Ecto neural progenitor cell (in vitro differentiated cells): ENCODE measurements at regions not wholly inside any gene's neighbourhood (a gene's known extent, or its start where the extent isn't known, plus 50 kb on each side); places are given as distances from the start of the nearest gene placed in this dataset.
"Not testable (repeated sequence)": the region's sequence is repeated elsewhere in the genome, so short reads cannot be mapped to it uniquely, and the experiment has no call there.

ENCODE experiments used
- DNase-seq: peaks from one replicate; pipeline ENCODE4 v3.0.0-alpha.2; 2018; ENCODE audit warnings: low spot score

GRCh38 chrX:10965174-10965798 is 145.8 kb upstream of the HCCS start:
- DNase-seq = no peak

GRCh38 chrX:10966057-10966456 is 145.1 kb upstream of the HCCS start:
- no peak for DNase-seq

- DNase-seq = no peak
Observed at GRCh38 chrX:10971176-10971575, 140.0 kb upstream of the HCCS start.

- no peak for DNase-seq
Observed at GRCh38 chrX:10971759-10972158, 139.4 kb upstream of the HCCS start.

- DNase-seq = no peak
Observed at GRCh38 chrX:10972706-10973105, 138.4 kb upstream of the HCCS start.

GRCh38 chrX:10974920-10975319 is 136.2 kb upstream of the HCCS start:
- no peak for DNase-seq

- no peak for DNase-seq
Observed at GRCh38 chrX:10979956-10980355, 131.2 kb upstream of the HCCS start.

- no peak for DNase-seq
Observed at GRCh38 chrX:10981506-10981905, 129.6 kb upstream of the HCCS start.

- DNase-seq = no peak
Observed at GRCh38 chrX:10983526-10983925, 127.6 kb upstream of the HCCS start.

GRCh38 chrX:10984213-10984612 is 126.9 kb upstream of the HCCS start:
- DNase-seq = no peak

GRCh38 chrX:10986616-10987015 is 124.5 kb upstream of the HCCS start:
- no peak for DNase-seq

GRCh38 chrX:10988653-10989052 is 122.5 kb upstream of the HCCS start:
- DNase-seq = no peak

GRCh38 chrX:10989386-10989785 is 121.7 kb upstream of the HCCS start:
- DNase-seq = no peak

- DNase-seq = no peak
Observed at GRCh38 chrX:10990418-10990817, 120.7 kb upstream of the HCCS start.

- no peak for DNase-seq
Observed at GRCh38 chrX:10990976-10991375, 120.2 kb upstream of the HCCS start.

- DNase-seq = no peak
Observed at GRCh38 chrX:10992110-10992509, 119.0 kb upstream of the HCCS start.

- not testable (repeated sequence) for DNase-seq
Observed at GRCh38 chrX:11007076-11007475, 104.1 kb upstream of the HCCS start.

- DNase-seq = no peak
Observed at GRCh38 chrX:11010476-11010875, 100.7 kb upstream of the HCCS start.

- no peak for DNase-seq
Observed at GRCh38 chrX:11016728-11017127, 94.4 kb upstream of the HCCS start.

GRCh38 chrX:11022588-11022987 is 88.5 kb upstream of the HCCS start:
- not testable (repeated sequence) for DNase-seq

GRCh38 chrX:11039926-11040325 is 71.2 kb upstream of the HCCS start:
- DNase-seq = no peak

- no peak for DNase-seq
Observed at GRCh38 chrX:11040405-11040804, 70.7 kb upstream of the HCCS start.

GRCh38 chrX:11040996-11041395 is 70.1 kb upstream of the HCCS start:
- DNase-seq = no peak

- no peak for DNase-seq
Observed at GRCh38 chrX:11050013-11050412, 61.1 kb upstream of the HCCS start.

- DNase-seq = no peak
Observed at GRCh38 chrX:11053351-11053750, 57.8 kb upstream of the HCCS start.
